ENCODE measurements at regions not wholly inside any gene's neighbourhood (a gene's known extent, or its start where the extent isn't known, plus 50 kb on each side); places are given as distances from the start of the nearest gene placed in this dataset.

DNA sequence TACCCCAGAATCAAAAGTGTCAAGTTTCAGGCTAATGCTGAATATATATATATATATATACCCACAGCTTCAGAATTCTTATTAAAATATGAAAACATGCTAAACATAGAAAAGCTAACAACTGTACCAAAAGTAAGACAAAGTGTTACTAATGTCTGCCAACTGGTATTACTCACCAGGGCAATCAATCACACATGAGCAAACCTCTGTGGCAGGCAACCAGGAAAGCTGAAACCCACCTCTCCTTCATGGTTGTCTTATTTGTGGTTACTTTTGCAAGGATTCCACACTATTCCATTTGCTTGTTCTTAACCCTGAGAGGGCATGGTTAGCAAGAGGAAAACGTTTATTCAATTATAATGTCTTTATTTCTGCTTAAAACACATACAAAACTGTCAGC lies 512.3 kb upstream of the MDFIC2 start:
- Mint-ChIP-seq H3K27ac (no peak overlapping the region), H3K4me3 (no peak overlapping the region), H3K9me3 (no peaks in the 10 kb centered on the region), H3K27me3 (peaks cover 3 to 20% of the 10 kb centered on the region in 2 donors), H3K36me3 (ENCODE audit: insufficient read depth) (no peaks in the 10 kb centered on the region), H3K4me1 (ENCODE audit: low read depth in 2 of 2) (no peaks in the 10 kb centered on the region)
- no peak for ATAC-seq (replicated peaks)
- no peak for DNase-seq

DNA sequence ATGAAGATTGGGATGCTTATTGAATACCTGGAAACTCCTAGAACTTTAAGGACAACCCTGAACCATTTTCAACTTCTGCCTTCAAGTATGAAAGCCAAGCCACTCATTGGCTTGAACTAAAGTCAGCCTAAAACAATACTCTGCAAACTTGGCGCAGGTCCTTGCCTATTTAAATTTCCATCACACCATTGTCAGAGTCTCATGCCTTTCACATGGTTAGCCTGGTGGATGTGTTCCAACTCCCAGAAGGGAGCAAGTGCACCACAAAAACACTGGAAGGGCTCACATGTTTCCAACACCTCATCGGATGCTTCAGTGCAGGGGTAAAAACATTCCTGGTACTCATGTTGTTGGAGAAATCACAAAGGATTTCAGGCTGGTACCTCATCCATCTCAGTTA lies 511.6 kb upstream of the MDFIC2 start:
- H3K4me3 Mint-ChIP-seq: no peak overlapping the region
- H3K27me3 Mint-ChIP-seq: peaks cover 8 to 26% of the 10 kb centered on the region in 2 donors
- no peaks in the 10 kb centered on the region for H3K36me3 Mint-ChIP-seq (ENCODE audit: insufficient read depth)
- DNase-seq (no peak), ATAC-seq (replicated peaks) (no peak)
- H3K9me3 Mint-ChIP-seq: no peaks in the 10 kb centered on the region
- H3K27ac Mint-ChIP-seq: no peak overlapping the region
- no peaks in the 10 kb centered on the region for H3K4me1 Mint-ChIP-seq (ENCODE audit: low read depth in 2 of 2)

DNA sequence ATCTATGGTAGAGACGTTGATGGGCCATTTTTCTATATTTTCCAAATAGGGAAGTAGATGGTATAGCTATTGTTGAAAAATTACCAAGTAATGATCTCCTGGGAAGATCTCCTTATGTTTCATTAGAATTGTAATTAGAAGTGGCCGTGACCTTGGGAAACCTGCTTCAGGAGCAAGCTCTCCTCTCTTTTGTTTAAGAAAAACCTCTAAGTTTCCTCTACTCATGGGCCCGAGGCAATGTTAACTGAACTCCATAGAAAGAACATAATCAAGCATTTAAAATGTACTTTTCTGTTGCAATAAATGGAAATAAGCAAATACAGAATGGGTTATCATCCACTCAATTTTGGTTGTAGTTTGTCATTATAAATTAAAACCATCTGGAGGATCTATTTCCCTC lies 511.2 kb upstream of the MDFIC2 start:
- ATAC-seq (replicated peaks) (no peak), DNase-seq (no peak)
- Mint-ChIP-seq H3K9me3 (no peaks in the 10 kb centered on the region), H3K4me1 (ENCODE audit: low read depth in 2 of 2) (no peaks in the 10 kb centered on the region), H3K4me3 (no peak overlapping the region), H3K27me3 (peaks cover 8 to 26% of the 10 kb centered on the region in 2 donors), H3K27ac (no peak overlapping the region), H3K36me3 (ENCODE audit: insufficient read depth) (no peaks in the 10 kb centered on the region)

DNA sequence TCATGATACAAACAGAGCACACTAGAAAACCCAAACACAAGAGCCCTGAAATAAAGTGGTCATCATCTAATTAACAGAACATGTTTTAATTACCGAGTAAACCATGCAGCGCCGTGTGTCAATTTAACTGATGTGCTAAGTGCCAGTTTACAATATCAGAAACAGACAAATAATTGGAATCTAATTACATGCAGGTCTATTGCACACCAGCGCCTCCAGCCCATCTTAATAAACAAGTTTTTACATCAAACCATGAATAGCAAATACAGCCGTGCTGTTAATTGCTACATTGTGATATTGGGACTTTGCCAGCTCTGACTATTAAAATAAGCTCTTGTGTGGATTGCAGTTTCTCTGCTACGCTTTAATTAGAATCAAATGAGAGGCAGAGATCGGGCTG lies 510.2 kb upstream of the MDFIC2 start:
- Mint-ChIP-seq H3K9me3 (no peaks in the 10 kb centered on the region), H3K27me3 (peaks cover 13 to 26% of the 10 kb centered on the region in 2 donors), H3K4me3 (no peak overlapping the region), H3K4me1 (ENCODE audit: low read depth in 2 of 2) (no peaks in the 10 kb centered on the region), H3K27ac (no peak overlapping the region), H3K36me3 (ENCODE audit: insufficient read depth) (no peaks in the 10 kb centered on the region)
- DNase-seq (no peak), ATAC-seq (replicated peaks) (no peak)

DNA sequence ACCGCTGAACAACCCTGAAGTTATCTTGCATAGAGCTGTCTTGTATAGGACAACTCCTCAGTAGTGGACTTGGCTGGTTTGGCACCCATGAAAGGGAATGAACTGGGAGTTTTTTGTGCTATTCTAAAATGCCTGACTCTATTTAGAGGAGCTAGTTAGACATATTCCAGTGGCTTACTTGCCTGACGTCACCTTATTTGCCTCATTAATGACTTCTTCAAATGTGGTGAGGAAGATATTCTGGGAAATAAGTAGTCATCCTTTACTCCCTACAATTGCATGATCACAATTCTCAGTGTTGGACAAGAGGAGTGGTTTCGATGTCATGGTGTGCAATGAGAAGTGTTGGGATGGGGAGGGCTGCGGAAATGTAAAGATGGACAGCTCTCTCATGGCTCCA lies 509.2 kb upstream of the MDFIC2 start:
- Mint-ChIP-seq H3K9me3 (no peaks in the 10 kb centered on the region), H3K27ac (no peak overlapping the region), H3K4me3 (no peak overlapping the region), H3K27me3 (peaks cover 16 to 31% of the 10 kb centered on the region in 2 donors), H3K36me3 (ENCODE audit: insufficient read depth) (no peaks in the 10 kb centered on the region), H3K4me1 (ENCODE audit: low read depth in 2 of 2) (no peaks in the 10 kb centered on the region)
- no peak for ATAC-seq (replicated peaks)
- no peak for DNase-seq

DNA sequence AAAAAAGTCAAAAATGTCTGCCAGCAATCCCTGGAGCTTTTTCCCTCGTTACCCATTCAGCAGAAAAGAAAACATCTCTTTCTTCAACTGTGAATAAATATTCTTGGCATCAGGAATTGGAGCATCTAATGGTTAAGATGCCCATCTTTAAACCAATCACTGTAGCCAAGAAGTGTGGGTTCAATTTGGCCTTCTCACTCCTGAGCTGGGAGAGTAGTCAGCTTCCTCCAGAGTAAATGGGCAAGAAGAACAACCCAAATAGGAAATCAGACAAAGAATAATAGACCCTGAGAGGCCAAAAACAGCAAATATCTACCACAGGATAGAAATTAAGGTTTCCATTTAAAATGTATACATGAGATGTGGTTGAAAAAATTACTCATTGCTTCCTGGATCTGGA lies 508.0 kb upstream of the MDFIC2 start:
- Mint-ChIP-seq H3K36me3 (ENCODE audit: insufficient read depth) (no peaks in the 10 kb centered on the region), H3K4me3 (no peak overlapping the region), H3K27me3 (peaks cover 27 to 37% of the 10 kb centered on the region in 2 donors), H3K27ac (no peak overlapping the region), H3K4me1 (ENCODE audit: low read depth in 2 of 2) (no peaks in the 10 kb centered on the region), H3K9me3 (no peaks in the 10 kb centered on the region)
- ATAC-seq (replicated peaks) (no peak), DNase-seq (no peak)

DNA sequence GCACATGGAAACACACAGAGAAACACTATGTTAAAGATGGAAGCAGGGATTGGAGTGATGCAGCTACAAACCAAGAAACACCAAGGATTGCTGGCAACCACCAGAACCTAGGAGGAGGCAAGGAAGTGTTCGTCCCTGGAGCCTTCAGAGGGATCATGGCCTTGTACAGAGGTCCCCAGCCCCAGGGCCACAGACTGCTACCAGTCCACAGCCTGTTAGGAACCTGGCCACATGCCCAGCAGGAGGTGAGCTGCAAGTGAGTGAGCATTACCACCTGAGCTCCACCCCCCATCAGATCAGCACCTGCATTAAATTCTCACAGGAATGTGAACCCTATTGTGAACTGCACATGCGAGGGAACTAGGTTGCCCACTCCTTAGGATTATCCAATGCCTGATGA lies 505.7 kb upstream of the MDFIC2 start:
- Mint-ChIP-seq H3K9me3 (no peaks in the 10 kb centered on the region), H3K4me3 (no peak overlapping the region), H3K4me1 (ENCODE audit: low read depth in 2 of 2) (no peaks in the 10 kb centered on the region), H3K27me3 (peaks cover 27 to 38% of the 10 kb centered on the region in 2 donors), H3K27ac (no peak overlapping the region), H3K36me3 (ENCODE audit: insufficient read depth) (no peaks in the 10 kb centered on the region)
- ATAC-seq (replicated peaks) (no peak), DNase-seq (no peak)

DNA sequence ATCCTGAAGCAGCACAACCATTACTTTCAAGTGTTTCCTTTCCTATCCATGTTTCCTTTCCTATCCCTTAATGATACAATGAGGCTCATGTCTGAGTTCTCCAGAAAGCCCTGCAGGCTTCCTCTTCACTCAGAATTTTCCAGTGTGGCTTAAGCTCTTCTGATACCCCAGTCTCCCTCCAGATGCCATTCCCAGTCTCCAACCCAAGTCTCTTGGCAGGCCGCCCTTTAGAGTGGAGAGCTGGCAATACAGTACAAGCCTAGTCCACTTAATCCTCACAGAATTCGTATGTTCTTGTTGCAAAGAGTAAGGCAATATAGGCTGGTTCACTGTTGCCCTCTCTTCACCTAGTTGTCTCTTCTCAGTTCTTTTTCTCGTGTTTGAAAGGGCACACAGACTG lies 503.9 kb upstream of the MDFIC2 start:
- no peaks in the 10 kb centered on the region for H3K9me3 Mint-ChIP-seq
- H3K36me3 Mint-ChIP-seq (ENCODE audit: insufficient read depth): no peaks in the 10 kb centered on the region
- ATAC-seq (replicated peaks) (no peak), DNase-seq (no peak)
- H3K27ac Mint-ChIP-seq: no peak overlapping the region
- H3K27me3 Mint-ChIP-seq: peaks cover 27 to 34% of the 10 kb centered on the region in 2 donors
- no peak overlapping the region for H3K4me3 Mint-ChIP-seq
- no peaks in the 10 kb centered on the region for H3K4me1 Mint-ChIP-seq (ENCODE audit: low read depth in 2 of 2)

DNA sequence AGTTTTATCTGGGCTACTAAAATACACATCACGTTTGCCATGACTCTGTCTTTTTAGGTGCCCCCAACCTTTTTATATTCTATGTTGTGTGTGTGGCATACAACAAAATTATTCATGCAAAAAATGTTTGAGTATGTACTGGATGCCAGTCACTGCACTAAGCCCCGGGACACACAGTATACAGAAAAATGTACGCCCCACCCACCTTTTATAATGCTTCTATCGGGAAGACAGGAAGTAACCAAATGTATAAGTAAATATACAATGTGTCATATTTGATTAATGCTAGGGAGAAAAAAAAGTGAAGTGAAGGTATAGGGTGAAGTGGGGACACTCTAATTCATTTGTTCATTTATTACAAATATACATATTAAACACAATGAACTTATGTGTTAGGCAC lies 503.4 kb upstream of the MDFIC2 start:
- ATAC-seq (replicated peaks): no peak
- Mint-ChIP-seq H3K4me1 (ENCODE audit: low read depth in 2 of 2) (no peaks in the 10 kb centered on the region), H3K27ac (no peak overlapping the region), H3K36me3 (ENCODE audit: insufficient read depth) (no peaks in the 10 kb centered on the region), H3K27me3 (peaks cover 27 to 34% of the 10 kb centered on the region in 2 donors), H3K4me3 (no peak overlapping the region), H3K9me3 (no peaks in the 10 kb centered on the region)
- DNase-seq: no peak

DNA sequence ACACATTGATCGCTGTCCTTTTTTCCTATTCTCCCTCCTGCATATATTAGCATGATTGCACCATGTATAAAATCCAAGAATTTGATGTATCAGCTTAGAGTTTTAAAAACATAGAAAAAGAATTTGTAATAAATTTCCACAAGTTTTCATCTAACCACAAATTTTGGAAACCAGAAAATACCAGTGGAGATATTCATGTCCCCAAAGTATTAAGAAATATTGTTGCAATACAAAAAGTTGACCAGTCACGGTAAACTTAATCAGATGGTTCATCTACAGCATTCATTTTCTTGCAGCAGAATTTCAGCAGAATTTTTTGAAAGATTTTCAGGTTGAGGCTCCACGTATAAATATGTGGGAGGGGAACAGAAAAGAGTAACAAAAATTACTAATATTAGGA lies 500.9 kb upstream of the MDFIC2 start:
- no peak overlapping the region for H3K27ac Mint-ChIP-seq

DNA sequence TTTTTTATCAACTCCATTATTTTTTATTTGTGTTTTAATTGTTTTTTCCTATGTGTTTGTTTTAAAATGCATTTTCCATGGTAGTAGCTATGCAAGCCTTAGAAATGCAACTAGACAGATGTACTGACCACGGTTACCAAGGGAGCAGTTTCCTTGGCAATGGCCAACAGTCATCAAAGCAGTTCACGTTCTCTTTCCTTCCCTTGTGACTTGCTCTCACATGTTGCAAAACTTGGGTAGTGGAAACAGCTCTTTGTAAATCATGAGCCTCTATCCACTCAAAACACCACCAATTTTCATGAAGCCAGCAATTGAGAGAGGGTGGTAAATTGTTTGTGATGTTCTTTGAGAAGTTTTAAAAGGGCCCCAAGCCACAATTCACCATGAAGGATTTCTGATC lies 499.4 kb upstream of the MDFIC2 start:
- Mint-ChIP-seq H3K27me3 (peaks cover 31 to 36% of the 10 kb centered on the region in 2 donors), H3K27ac (no peak overlapping the region), H3K9me3 (no peaks in the 10 kb centered on the region), H3K4me1 (ENCODE audit: low read depth in 2 of 2) (no peaks in the 10 kb centered on the region), H3K4me3 (no peak overlapping the region), H3K36me3 (ENCODE audit: insufficient read depth) (no peaks in the 10 kb centered on the region)
- ATAC-seq (replicated peaks) (no peak), DNase-seq (no peak)

More for the DNA sequence above, 500.9 kb upstream of the MDFIC2 start:
- Mint-ChIP-seq H3K4me1 (ENCODE audit: low read depth in 2 of 2) (no peaks in the 10 kb centered on the region), H3K9me3 (no peaks in the 10 kb centered on the region), H3K4me3 (no peak overlapping the region), H3K27me3 (peaks cover 25 to 35% of the 10 kb centered on the region in 2 donors), H3K36me3 (ENCODE audit: insufficient read depth) (no peaks in the 10 kb centered on the region)
- ATAC-seq (replicated peaks) (no peak), DNase-seq (no peak)

DNA sequence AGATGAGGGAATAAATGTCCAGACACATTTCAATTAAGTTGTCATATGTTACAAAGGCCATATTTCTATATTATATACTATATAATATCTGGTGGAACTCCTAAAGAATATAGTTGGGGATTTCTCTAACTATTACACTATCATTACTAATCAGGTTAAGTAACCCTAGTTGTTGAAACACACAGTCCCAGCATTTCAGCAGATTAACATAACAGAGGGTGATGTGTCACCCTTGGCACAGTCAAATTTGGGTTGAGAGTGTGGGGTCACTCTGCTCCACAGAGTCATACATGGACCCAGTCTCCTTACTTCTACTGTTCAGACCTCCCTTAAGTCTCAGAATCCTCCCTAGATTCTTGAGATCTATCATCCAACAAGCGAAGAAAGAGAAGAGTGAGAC lies 496.4 kb upstream of the MDFIC2 start:
- ATAC-seq (replicated peaks): no peak
- no peak overlapping the region for H3K4me3 Mint-ChIP-seq
- no peaks in the 10 kb centered on the region for H3K36me3 Mint-ChIP-seq (ENCODE audit: insufficient read depth)
- DNase-seq: no peak
- H3K4me1 Mint-ChIP-seq (ENCODE audit: low read depth in 2 of 2): no peaks in the 10 kb centered on the region
- peaks cover 34 to 37% of the 10 kb centered on the region in 2 donors for H3K27me3 Mint-ChIP-seq
- H3K9me3 Mint-ChIP-seq: no peaks in the 10 kb centered on the region
- H3K27ac Mint-ChIP-seq: no peak overlapping the region

DNA sequence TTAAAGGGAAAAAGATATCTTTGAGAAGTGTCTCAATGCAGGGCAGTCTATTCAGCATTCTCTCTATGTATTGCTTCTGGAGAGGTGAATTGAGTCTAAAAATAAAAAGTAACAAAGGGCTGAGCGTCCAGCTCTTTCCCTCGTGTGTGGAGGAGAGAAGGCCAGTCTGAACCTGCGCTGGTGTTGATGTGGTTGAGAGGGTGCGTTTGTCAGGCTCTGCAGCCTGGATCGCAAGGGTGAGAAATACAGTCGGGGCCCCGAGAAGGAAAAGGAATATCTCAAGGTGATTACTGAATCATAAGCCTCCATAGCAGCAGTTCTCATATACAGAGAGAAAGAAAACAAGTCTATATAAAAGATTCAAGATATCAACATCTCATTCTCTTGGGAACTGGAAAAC lies 494.1 kb upstream of the MDFIC2 start:
- Mint-ChIP-seq H3K27me3 (peaks cover 28 to 39% of the 10 kb centered on the region in 2 donors), H3K9me3 (no peaks in the 10 kb centered on the region), H3K36me3 (ENCODE audit: insufficient read depth) (no peaks in the 10 kb centered on the region), H3K27ac (no peak overlapping the region), H3K4me3 (no peak overlapping the region), H3K4me1 (ENCODE audit: low read depth in 2 of 2) (no peaks in the 10 kb centered on the region)
- ATAC-seq (replicated peaks) (no peak), DNase-seq (no peak)

DNA sequence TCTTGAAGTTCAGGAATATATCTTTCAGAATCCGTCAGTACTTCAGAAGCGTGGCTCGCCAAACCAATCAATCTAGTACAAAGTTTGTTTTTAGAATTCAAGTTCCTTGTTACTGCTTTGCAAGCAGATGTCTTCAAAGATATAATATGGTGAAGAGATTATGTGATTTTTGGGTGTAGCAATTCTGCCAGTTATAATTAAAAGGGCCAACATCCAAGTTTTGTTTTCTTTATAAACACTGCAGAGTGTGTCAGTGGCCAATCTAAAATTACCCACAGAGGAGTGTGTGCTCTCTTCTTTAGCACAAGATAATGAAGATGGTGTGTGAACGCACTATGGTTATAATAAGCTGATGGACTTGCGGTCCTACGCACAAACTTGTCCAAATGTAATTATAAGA lies 493.6 kb upstream of the MDFIC2 start:
- no peaks in the 10 kb centered on the region for H3K4me1 Mint-ChIP-seq (ENCODE audit: low read depth in 2 of 2)
- no peak for DNase-seq
- H3K9me3 Mint-ChIP-seq: no peaks in the 10 kb centered on the region
- no peaks in the 10 kb centered on the region for H3K36me3 Mint-ChIP-seq (ENCODE audit: insufficient read depth)
- H3K27ac Mint-ChIP-seq: no peak overlapping the region
- H3K4me3 Mint-ChIP-seq: no peak overlapping the region
- ATAC-seq (replicated peaks): no peak
- peaks cover 33 to 43% of the 10 kb centered on the region in 2 donors for H3K27me3 Mint-ChIP-seq
